ENCODE measurements at regions not wholly inside any gene's neighbourhood (a gene's known extent, or its start where the extent isn't known, plus 50 kb on each side); places are given as distances from the start of the nearest gene placed in this dataset.
"Not testable (repeated sequence)": the region's sequence is repeated elsewhere in the genome, so short reads cannot be mapped to it uniquely, and the experiment has no call there.

- H3K4me1 ChIP-seq (ENCODE audit: insufficient read depth) = no peaks in the 10 kb centered on the region
- no peak overlapping the region for H3K4me3 ChIP-seq
- H3K4me2 ChIP-seq = no peak overlapping the region
- no peak overlapping the region for H3K27ac ChIP-seq
- no peaks in the 10 kb centered on the region for H3K79me2 ChIP-seq
- no peaks in the 10 kb centered on the region for H3K27me3 ChIP-seq
- no peaks in the 10 kb centered on the region for H4K20me1 ChIP-seq (ENCODE audit: insufficient read depth, poor library complexity, severe bottlenecking)
- no peaks in the 10 kb centered on the region for H3K9me3 ChIP-seq (ENCODE audit: low read depth)
- H3K36me3 ChIP-seq (replicated peaks; ENCODE audit: insufficient read depth, low read depth) = no peaks in the 10 kb centered on the region
- H2AFZ ChIP-seq = no peak overlapping the region
- DNase-seq (ENCODE audit: low spot score) = no peak
- no peaks in the 10 kb centered on the region for H3K9me2 ChIP-seq (replicated peaks; ENCODE audit: insufficient read depth)
- WGBS (ENCODE audit: low lambda C conversion rate, missing lambda C conversion rate) = 93% methylated on average over 1 of the region's 1 CpG
- no peak for TF ChIP-seq CTCF (IDR thresholded peaks at IDR 0.05; ENCODE audit: poor library complexity)
- no peak for TF ChIP-seq EZH2 (IDR thresholded peaks at IDR 0.05; ENCODE audit: borderline replicate concordance)
- TF ChIP-seq EZH2phosphoT487 (IDR thresholded peaks at IDR 0.05; ENCODE audit: low read depth, severe bottlenecking, unreplicated experiment) = no peak
Measured at GRCh38 chr1:104029456-104029970, 279.8 kb downstream of the AMY1C start.

- Histone ChIP-seq H3K27ac (no peak overlapping the region), H3K4me2 (no peak overlapping the region), H2AFZ (peak overlapping the region; percentile 56)
Measured at GRCh38 chr1:104056786-104057185, 307.1 kb downstream of the AMY1C start.

GRCh38 chr1:104057219-104057898 lies 307.7 kb downstream of the AMY1C start:
- H3K27ac ChIP-seq; H3K4me3 ChIP-seq; H4K20me1 ChIP-seq (ENCODE audit: insufficient read depth, poor library complexity, severe bottlenecking); H3K36me3 ChIP-seq (replicated peaks; ENCODE audit: insufficient read depth, low read depth); H3K9me2 ChIP-seq (replicated peaks; ENCODE audit: insufficient read depth); H3K9me3 ChIP-seq (ENCODE audit: low read depth); H3K4me1 ChIP-seq (ENCODE audit: insufficient read depth); H3K79me2 ChIP-seq; H3K27me3 ChIP-seq: not testable (repeated sequence)
- DNase-seq (ENCODE audit: low spot score) = peak; percentile 58
- WGBS (ENCODE audit: low lambda C conversion rate, missing lambda C conversion rate) = 63% methylated on average over 6 of the region's 6 CpGs
- peak overlapping the region; percentile 62 for H3K4me2 ChIP-seq
- peak overlapping the region; percentile 56 for H2AFZ ChIP-seq

More at GRCh38 chr1:104056786-104057185, 307.1 kb downstream of the AMY1C start:
- Histone ChIP-seq H4K20me1 (ENCODE audit: insufficient read depth, poor library complexity, severe bottlenecking) (no peaks in the 10 kb centered on the region), H3K27me3 (no peaks in the 10 kb centered on the region), H3K4me1 (ENCODE audit: insufficient read depth) (peaks cover 9% of the 10 kb centered on the region), H3K36me3 (replicated peaks; ENCODE audit: insufficient read depth, low read depth) (no peaks in the 10 kb centered on the region), H3K9me3 (ENCODE audit: low read depth) (no peaks in the 10 kb centered on the region), H3K9me2 (replicated peaks; ENCODE audit: insufficient read depth) (no peaks in the 10 kb centered on the region), H3K4me3 (no peak overlapping the region), H3K79me2 (no peaks in the 10 kb centered on the region)
- 78% methylated on average over 8 of the region's 8 CpGs for WGBS (ENCODE audit: low lambda C conversion rate, missing lambda C conversion rate)
- DNase-seq (ENCODE audit: low spot score) = no peak
- TF ChIP-seq EZH2phosphoT487 (IDR thresholded peaks at IDR 0.05; ENCODE audit: low read depth, severe bottlenecking, unreplicated experiment) = no peak
- TF ChIP-seq CTCF (IDR thresholded peaks at IDR 0.05; ENCODE audit: poor library complexity) = no peak
- TF ChIP-seq EZH2 (IDR thresholded peaks at IDR 0.05; ENCODE audit: borderline replicate concordance) = no peak

- H2AFZ ChIP-seq; H3K4me2 ChIP-seq; H3K27me3 ChIP-seq; H4K20me1 ChIP-seq (ENCODE audit: insufficient read depth, poor library complexity, severe bottlenecking); H3K4me1 ChIP-seq (ENCODE audit: insufficient read depth); H3K9me2 ChIP-seq (replicated peaks; ENCODE audit: insufficient read depth); H3K4me3 ChIP-seq; DNase-seq (ENCODE audit: low spot score); H3K9me3 ChIP-seq (ENCODE audit: low read depth); H3K79me2 ChIP-seq; H3K36me3 ChIP-seq (replicated peaks; ENCODE audit: insufficient read depth, low read depth); H3K27ac ChIP-seq: not testable (repeated sequence)
- 94% methylated on average over 3 of the region's 3 CpGs for WGBS (ENCODE audit: low lambda C conversion rate, missing lambda C conversion rate)
Measured at GRCh38 chr1:104061637-104062036, 311.9 kb downstream of the AMY1C start.
